ENCODE measurements at regions not wholly inside any gene's neighbourhood (a gene's known extent, or its start where the extent isn't known, plus 50 kb on each side); places are given as distances from the start of the nearest gene placed in this dataset.
A peak's percentile ranks its signal among the peaks of the same experiment; 100 is the strongest.

GRCh38 chr12:130097342-130097741, 64.9 kb upstream of the FZD10 start:
- FAIRE-seq (no peak), ATAC-seq (no peak)

GRCh38 chr12:130097798-130098255, 64.4 kb upstream of the FZD10 start:
- ATAC-seq (peak in 3 of 4 donors; percentile 36 to 57 (median 52)), DNase-seq (no peak), FAIRE-seq (no peak)
- no peak for TF ChIP-seq CTCF (IDR thresholded peaks at IDR 0.05)
- H3K27me3 ChIP-seq, result peaks cover 0 to 8% (median 0%) of the 10 kb centered on the region in 4 donors
- intact Hi-C loops (cut with DNase I), result no loop called here
- WGBS, 2 donors, result 25 to 26% methylated on average over 8 of the region's 8 CpGs
- no peaks in the 10 kb centered on the region for H3K36me3 ChIP-seq
- H3K4me3 ChIP-seq, result no peak overlapping the region
- H3K9me3 ChIP-seq, result no peaks in the 10 kb centered on the region
- no peak overlapping the region for H3K27ac ChIP-seq
- no peaks in the 10 kb centered on the region for H3K4me1 ChIP-seq

More at GRCh38 chr12:130097342-130097741, 64.9 kb upstream of the FZD10 start:
- DNase-seq, result no peak
- no peak for TF ChIP-seq CTCF (IDR thresholded peaks at IDR 0.05)
- 57 to 65% methylated on average over 8 of the region's 8 CpGs for WGBS, 2 donors
- intact Hi-C loops (cut with DNase I), result no loop called here
- no peaks in the 10 kb centered on the region for H3K36me3 ChIP-seq
- no peaks in the 10 kb centered on the region for H3K9me3 ChIP-seq
- no peaks in the 10 kb centered on the region for H3K4me1 ChIP-seq
- H3K4me3 ChIP-seq, result no peak overlapping the region
- no peak overlapping the region for H3K27ac ChIP-seq
- peaks cover 0 to 4% (median 0%) of the 10 kb centered on the region in 4 donors for H3K27me3 ChIP-seq

- ATAC-seq (no peak), DNase-seq (no peak), FAIRE-seq (no peak)
- H3K4me3 ChIP-seq, result no peak overlapping the region
- no peaks in the 10 kb centered on the region for H3K36me3 ChIP-seq
- no peaks in the 10 kb centered on the region for H3K9me3 ChIP-seq
- WGBS, 2 donors, result 74 to 88% methylated on average over 11 of the region's 11 CpGs
- no peaks in the 10 kb centered on the region for H3K4me1 ChIP-seq
- H3K27me3 ChIP-seq, result peaks cover 0 to 11% (median 0%) of the 10 kb centered on the region in 4 donors
- no peak overlapping the region for H3K27ac ChIP-seq
- intact Hi-C loops (cut with DNase I), result no loop called here
- TF ChIP-seq CTCF (IDR thresholded peaks at IDR 0.05), result no peak
Measured at GRCh38 chr12:130098301-130099005, 63.8 kb upstream of the FZD10 start.

- TF ChIP-seq CTCF (IDR thresholded peaks at IDR 0.05), result no peak
- 56 to 60% methylated on average over 8 of the region's 8 CpGs for WGBS, 2 donors
- Histone ChIP-seq H3K27ac (no peak overlapping the region), H3K4me3 (no peak overlapping the region), H3K27me3 (peaks cover 0 to 10% (median 0%) of the 10 kb centered on the region in 4 donors), H3K36me3 (no peaks in the 10 kb centered on the region), H3K4me1 (peaks cover 0 to 3% (median 0%) of the 10 kb centered on the region in 3 donors), H3K9me3 (no peaks in the 10 kb centered on the region)
- FAIRE-seq (no peak), ATAC-seq (no peak), DNase-seq (no peak)
- intact Hi-C loops (cut with DNase I), result no loop called here
Measured at GRCh38 chr12:130100634-130101362, 61.5 kb upstream of the FZD10 start.
